Spleen (tissue), 11 donors: ENCODE measurements at regions not wholly inside any gene's neighbourhood (a gene's known extent, or its start where the extent isn't known, plus 50 kb on each side); places are given as distances from the start of the nearest gene placed in this dataset.

ENCODE experiments used
- DNase-seq: peaks from one replicate; pipeline ENCODE4 v3.0.0-alpha.2; 2020
- H3K27ac ChIP-seq, 8 donors: fragments of 200-600 bp; sonication (generic) in 7 of 8; 1 replicate in 4 of 8; 2 replicates in 4 of 8; pipeline versions ENCODE4 v1.5.0 to v1.8.0; 2016 to 2021; ENCODE audit warnings: inconsistent platforms in 4 of 8, mild to moderate bottlenecking in 4 of 8, moderate library complexity in 1 of 8
- H3K27me3 ChIP-seq, 7 donors: fragments of 200-600 bp; sonication (generic) in 6 of 7; replicated peaks in 1 of 7; 1 replicate in 4 of 7; 2 replicates in 3 of 7; pipeline versions ENCODE4 v1.5.0 to v1.8.0; 2016 to 2021; ENCODE audit warnings: inconsistent platforms in 3 of 7, mild to moderate bottlenecking in 1 of 7
- H3K36me3 ChIP-seq, 6 donors: fragments of 200-600 bp; sonication (generic) in 5 of 6; 1 replicate in 4 of 6; 2 replicates in 2 of 6; pipeline versions ENCODE4 v1.5.0 to v1.8.0; 2016 to 2021; ENCODE audit warnings: inconsistent platforms in 2 of 6
- H3K4me1 ChIP-seq, 6 donors: fragments of 200-600 bp; sonication (generic) in 5 of 6; 1 replicate in 3 of 6; 2 replicates in 3 of 6; pipeline versions ENCODE4 v1.5.0 to v1.8.0; 2016 to 2021; ENCODE audit warnings: inconsistent platforms in 3 of 6
- H3K4me3 ChIP-seq, 8 donors: fragments of 200-600 bp; sonication (generic) in 7 of 8; 1 replicate in 4 of 8; 2 replicates in 4 of 8; pipeline versions ENCODE4 v1.5.0 to v1.8.0; 2016 to 2021; ENCODE audit warnings: inconsistent platforms in 4 of 8, mild to moderate bottlenecking in 4 of 8, moderate library complexity in 2 of 8
- H3K9me3 ChIP-seq, 8 donors: fragments of 200-600 bp; sonication (generic) in 7 of 8; 1 replicate in 4 of 8; 2 replicates in 4 of 8; pipeline versions ENCODE4 v1.5.0 to v1.8.0; 2016 to 2021; ENCODE audit warnings: inconsistent platforms in 4 of 8
- POLR2A ChIP-seq, 3 donors: fragments of 450-650 bp; IDR thresholded peaks; one replicate each; pipeline ENCODE4 v1.5.1; 2017; ENCODE audit warnings: antibody characterized with exemption in 3 of 3, mild to moderate bottlenecking in 1 of 3
- POLR2AphosphoS5 ChIP-seq, 3 donors: sonication (generic); formaldehyde crosslinking; IDR thresholded peaks; one replicate each; pipeline ENCODE4 v1.5.1; 2017; ENCODE audit warnings: antibody characterized with exemption in 3 of 3
- WGBS, 5 donors: extraction: QIAGEN DNeasy Blood & Tissue Kit in 3 of 5; methylation state at CpG; one replicate each; pipeline versions ENCODE4 v1.1.5 to v1.1.7; 2013 to 2018; 5-methylcytosine and 5-hydroxymethylcytosine counted together
- intact Hi-C: fragments of 100-400 bp; cut with DNase I; formaldehyde crosslinking; loops from one replicate; pipeline ENCODE4 v1.15.0; 2023; ENCODE audit warnings: low total_unique reads
- TF ChIP-seq, protein P1 (sequence below), 11 experiments: fragments of 200-600 bp in 7 of 11; fragments of 450-650 bp in 4 of 11; sonication (generic) in 4 of 11; IDR thresholded peaks in 8 of 11; conservative IDR thresholded peaks in 3 of 11; 1 replicate in 7 of 11; 2 replicates in 4 of 11; pipeline versions ENCODE4 v1.4.0 to v1.8.0; 2016 to 2021; ENCODE audit warnings: antibody characterized with exemption in 11 of 11, inconsistent platforms in 4 of 11, mild to moderate bottlenecking in 1 of 11
- donor health status: healthy with polysubstance abuse.
- donor health status: DM: no; HTN: no; CAD: no; lungs with moderate emphysema.
- donor health status: DM: no; HTN: no; CAD: no.
- donor health status: Bipolar disorder and iron deficiency.
- donor health status: healthy.
- donor health status: DM: no; HTN: no; CAD: no.
- donor health status: DM: yes; HTN: yes; CAD: no.

DNA sequence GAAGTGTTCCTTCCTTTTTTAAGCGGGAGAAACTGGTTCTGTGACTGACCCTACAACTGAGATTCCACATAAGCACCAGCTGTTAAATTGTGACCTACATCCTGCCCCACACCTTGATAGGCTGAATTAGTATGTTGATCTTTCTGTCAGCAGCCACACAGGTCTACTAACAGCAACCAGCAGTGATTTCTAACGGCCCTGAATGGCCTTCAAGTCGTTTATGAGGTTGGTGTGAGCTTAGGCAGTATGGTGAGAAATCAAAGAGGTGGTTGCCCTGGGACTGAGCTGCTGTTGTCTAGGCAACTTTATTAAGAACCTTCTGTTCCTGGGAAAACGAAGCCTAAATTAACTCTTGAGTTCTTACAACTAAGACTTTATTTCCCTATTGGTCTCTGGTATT, 197.2 kb upstream of the FSHR start:
- Histone ChIP-seq H3K4me3 (no peak overlapping the region), H3K4me1 (no peaks in the 10 kb centered on the region), H3K27ac (no peak overlapping the region), H3K9me3 (no peaks in the 10 kb centered on the region), H3K27me3 (peaks cover 0 to 29% (median 0%) of the 10 kb centered on the region in 7 donors), H3K36me3 (no peaks in the 10 kb centered on the region)
- no peak for DNase-seq
- TF ChIP-seq POLR2A (IDR thresholded peaks at IDR 0.05) (no peak), POLR2AphosphoS5 (IDR thresholded peaks at IDR 0.05) (no peak)
- TF ChIP-seq, protein P1, sequence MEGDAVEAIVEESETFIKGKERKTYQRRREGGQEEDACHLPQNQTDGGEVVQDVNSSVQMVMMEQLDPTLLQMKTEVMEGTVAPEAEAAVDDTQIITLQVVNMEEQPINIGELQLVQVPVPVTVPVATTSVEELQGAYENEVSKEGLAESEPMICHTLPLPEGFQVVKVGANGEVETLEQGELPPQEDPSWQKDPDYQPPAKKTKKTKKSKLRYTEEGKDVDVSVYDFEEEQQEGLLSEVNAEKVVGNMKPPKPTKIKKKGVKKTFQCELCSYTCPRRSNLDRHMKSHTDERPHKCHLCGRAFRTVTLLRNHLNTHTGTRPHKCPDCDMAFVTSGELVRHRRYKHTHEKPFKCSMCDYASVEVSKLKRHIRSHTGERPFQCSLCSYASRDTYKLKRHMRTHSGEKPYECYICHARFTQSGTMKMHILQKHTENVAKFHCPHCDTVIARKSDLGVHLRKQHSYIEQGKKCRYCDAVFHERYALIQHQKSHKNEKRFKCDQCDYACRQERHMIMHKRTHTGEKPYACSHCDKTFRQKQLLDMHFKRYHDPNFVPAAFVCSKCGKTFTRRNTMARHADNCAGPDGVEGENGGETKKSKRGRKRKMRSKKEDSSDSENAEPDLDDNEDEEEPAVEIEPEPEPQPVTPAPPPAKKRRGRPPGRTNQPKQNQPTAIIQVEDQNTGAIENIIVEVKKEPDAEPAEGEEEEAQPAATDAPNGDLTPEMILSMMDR (IDR thresholded peaks at IDR 0.05 in 8 of 11, conservative IDR thresholded peaks at IDR 0.05 in 3 of 11): no peak
- intact Hi-C loops: no loop called here
- 29 to 44% (median 42%) methylated on average over 4 of the region's 4 CpGs for WGBS, 5 donors

DNA sequence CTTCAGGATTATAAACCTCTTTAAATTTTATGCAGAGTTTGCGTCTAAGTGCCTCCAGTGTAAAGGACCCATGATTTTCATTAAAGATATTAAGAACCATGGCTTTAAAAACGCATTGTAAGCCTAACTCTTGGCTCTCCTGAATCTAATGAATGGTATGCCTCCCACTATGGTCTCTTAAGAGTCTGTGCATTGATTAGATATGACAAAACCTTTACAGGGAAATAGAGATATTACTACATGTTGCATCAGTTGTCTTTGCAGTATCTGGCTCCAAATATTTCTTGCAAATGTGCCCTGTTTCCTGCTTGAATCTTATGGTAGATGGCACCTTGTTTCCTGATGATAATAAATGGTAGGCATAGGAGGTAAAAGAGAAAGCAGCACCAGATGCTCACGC, 189.3 kb upstream of the FSHR start:
- Histone ChIP-seq H3K9me3 (no peaks in the 10 kb centered on the region), H3K4me1 (no peaks in the 10 kb centered on the region), H3K27ac (no peak overlapping the region), H3K27me3 (peaks cover 0 to 4% (median 0%) of the 10 kb centered on the region in 7 donors), H3K36me3 (no peaks in the 10 kb centered on the region), H3K4me3 (no peak overlapping the region)
- 81 to 87% (median 84%) methylated on average over 3 of the region's 3 CpGs for WGBS, 5 donors
- TF ChIP-seq, protein P1 (IDR thresholded peaks at IDR 0.05 in 8 of 11, conservative IDR thresholded peaks at IDR 0.05 in 3 of 11): no peak
- TF ChIP-seq POLR2AphosphoS5 (IDR thresholded peaks at IDR 0.05) (no peak), POLR2A (IDR thresholded peaks at IDR 0.05) (no peak)
- no peak for DNase-seq
- intact Hi-C loops: no loop called here

GRCh38 chr2:49342156-49342555, 187.8 kb upstream of the FSHR start:
- no peak for TF ChIP-seq POLR2AphosphoS5 (IDR thresholded peaks at IDR 0.05)
- TF ChIP-seq, protein P1 (IDR thresholded peaks at IDR 0.05 in 8 of 11, conservative IDR thresholded peaks at IDR 0.05 in 3 of 11): no peak
- TF ChIP-seq POLR2A (IDR thresholded peaks at IDR 0.05): no peak
- H3K27ac ChIP-seq: no peak overlapping the region
- H3K4me3 ChIP-seq: no peak overlapping the region
- no peaks in the 10 kb centered on the region for H3K9me3 ChIP-seq
- DNase-seq: no peak
- H3K4me1 ChIP-seq: no peaks in the 10 kb centered on the region
- WGBS, 5 donors: 76 to 90% (median 83%) methylated on average over 1 of the region's 1 CpG
- H3K36me3 ChIP-seq: no peaks in the 10 kb centered on the region
- intact Hi-C loops: no loop called here
- no peaks in the 10 kb centered on the region for H3K27me3 ChIP-seq

GRCh38 chr2:49335546-49335945, 181.2 kb upstream of the FSHR start:
- Histone ChIP-seq H3K27me3 (no peaks in the 10 kb centered on the region), H3K4me3 (no peak overlapping the region), H3K36me3 (no peaks in the 10 kb centered on the region), H3K9me3 (no peaks in the 10 kb centered on the region), H3K4me1 (no peaks in the 10 kb centered on the region), H3K27ac (no peak overlapping the region)
- intact Hi-C loops: no loop called here
- DNase-seq: no peak
- 72 to 87% (median 83%) methylated on average over 5 of the region's 5 CpGs for WGBS, 5 donors
- TF ChIP-seq, protein P1 (IDR thresholded peaks at IDR 0.05 in 8 of 11, conservative IDR thresholded peaks at IDR 0.05 in 3 of 11): no peak
- no peak for TF ChIP-seq POLR2AphosphoS5 (IDR thresholded peaks at IDR 0.05)
- TF ChIP-seq POLR2A (IDR thresholded peaks at IDR 0.05): no peak
